Suprapubic skin (tissue), 4 donors: ENCODE measurements at regions not wholly inside any gene's neighbourhood (a gene's known extent, or its start where the extent isn't known, plus 50 kb on each side); places are given as distances from the start of the nearest gene placed in this dataset.

Experiments
- DNase-seq, 2 donors: peaks; one replicate each; pipeline ENCODE4 v3.0.0-alpha.2; 2019; ENCODE audit warnings: low spot score in 2 of 2
- H3K27ac ChIP-seq: fragments of 200-600 bp; sonication (generic); one replicate; pipeline ENCODE4 v1.5.1; 2019
- H3K27me3 ChIP-seq: fragments of 200-600 bp; sonication (generic); one replicate; pipeline ENCODE4 v1.5.1; 2019
- H3K36me3 ChIP-seq: fragments of 200-600 bp; sonication (generic); one replicate; pipeline ENCODE4 v1.5.1; 2019
- H3K4me1 ChIP-seq: fragments of 200-600 bp; sonication (generic); one replicate; pipeline ENCODE4 v1.5.1; 2019
- H3K4me3 ChIP-seq: fragments of 200-600 bp; sonication (generic); one replicate; pipeline ENCODE4 v1.5.1; 2019; ENCODE audit warnings: mild to moderate bottlenecking
- H3K9me3 ChIP-seq: fragments of 200-600 bp; sonication (generic); one replicate; pipeline ENCODE4 v1.5.1; 2019
- EP300 ChIP-seq: sonication (generic); formaldehyde crosslinking; IDR thresholded peaks from one replicate; pipeline ENCODE4 v1.6.1; 2017; ENCODE audit warnings: antibody characterized with exemption
- POLR2A ChIP-seq, 2 donors: fragments of 450-650 bp; IDR thresholded peaks; one replicate each; pipeline ENCODE4 v1.6.1; 2017; ENCODE audit warnings: antibody characterized with exemption in 2 of 2, mild to moderate bottlenecking in 2 of 2, moderate library complexity in 2 of 2
- POLR2AphosphoS5 ChIP-seq, 3 donors: sonication (generic); formaldehyde crosslinking; IDR thresholded peaks; one replicate each; pipeline ENCODE4 v1.6.1; 2017; ENCODE audit warnings: antibody characterized with exemption in 3 of 3
- WGBS: methylation state at CpG from one replicate; pipeline ENCODE4 v1.1.5; 2018; 5-methylcytosine and 5-hydroxymethylcytosine counted together
- TF ChIP-seq, protein P1 (sequence below), 2 donors: fragments of 200-600 bp in 1 of 2; fragments of 450-650 bp in 1 of 2; sonication (generic) in 1 of 2; IDR thresholded peaks; one replicate each; pipeline ENCODE4 v1.5.1; 2016 to 2019; ENCODE audit warnings: antibody characterized with exemption in 2 of 2, mild to moderate bottlenecking in 1 of 2, moderate library complexity in 1 of 2

DNA sequence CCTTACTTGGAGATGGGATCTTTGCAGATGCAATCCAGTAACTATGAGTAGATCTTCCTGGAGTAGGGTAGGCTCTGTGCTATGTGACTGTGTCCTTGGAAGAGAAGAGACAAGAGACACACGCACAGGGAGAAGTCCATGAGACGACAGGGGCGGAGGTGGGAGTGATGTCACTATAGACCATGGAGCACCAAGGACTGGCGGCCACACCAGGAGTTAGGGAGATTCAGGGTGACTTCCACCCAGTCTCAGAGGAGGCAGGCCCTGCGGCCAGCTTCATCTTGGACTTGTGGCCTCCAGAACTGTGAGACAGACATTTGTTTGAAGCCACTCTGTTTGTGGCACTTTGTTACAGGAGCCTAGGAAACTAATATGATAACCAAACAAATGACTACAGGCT, 177.8 kb downstream of the INHBB start:
- 91% methylated on average over 5 of the region's 5 CpGs for WGBS
- TF ChIP-seq, protein P1, sequence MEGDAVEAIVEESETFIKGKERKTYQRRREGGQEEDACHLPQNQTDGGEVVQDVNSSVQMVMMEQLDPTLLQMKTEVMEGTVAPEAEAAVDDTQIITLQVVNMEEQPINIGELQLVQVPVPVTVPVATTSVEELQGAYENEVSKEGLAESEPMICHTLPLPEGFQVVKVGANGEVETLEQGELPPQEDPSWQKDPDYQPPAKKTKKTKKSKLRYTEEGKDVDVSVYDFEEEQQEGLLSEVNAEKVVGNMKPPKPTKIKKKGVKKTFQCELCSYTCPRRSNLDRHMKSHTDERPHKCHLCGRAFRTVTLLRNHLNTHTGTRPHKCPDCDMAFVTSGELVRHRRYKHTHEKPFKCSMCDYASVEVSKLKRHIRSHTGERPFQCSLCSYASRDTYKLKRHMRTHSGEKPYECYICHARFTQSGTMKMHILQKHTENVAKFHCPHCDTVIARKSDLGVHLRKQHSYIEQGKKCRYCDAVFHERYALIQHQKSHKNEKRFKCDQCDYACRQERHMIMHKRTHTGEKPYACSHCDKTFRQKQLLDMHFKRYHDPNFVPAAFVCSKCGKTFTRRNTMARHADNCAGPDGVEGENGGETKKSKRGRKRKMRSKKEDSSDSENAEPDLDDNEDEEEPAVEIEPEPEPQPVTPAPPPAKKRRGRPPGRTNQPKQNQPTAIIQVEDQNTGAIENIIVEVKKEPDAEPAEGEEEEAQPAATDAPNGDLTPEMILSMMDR (IDR thresholded peaks at IDR 0.05): no peak
- H3K27me3 ChIP-seq: peaks cover 18% of the 10 kb centered on the region

DNA sequence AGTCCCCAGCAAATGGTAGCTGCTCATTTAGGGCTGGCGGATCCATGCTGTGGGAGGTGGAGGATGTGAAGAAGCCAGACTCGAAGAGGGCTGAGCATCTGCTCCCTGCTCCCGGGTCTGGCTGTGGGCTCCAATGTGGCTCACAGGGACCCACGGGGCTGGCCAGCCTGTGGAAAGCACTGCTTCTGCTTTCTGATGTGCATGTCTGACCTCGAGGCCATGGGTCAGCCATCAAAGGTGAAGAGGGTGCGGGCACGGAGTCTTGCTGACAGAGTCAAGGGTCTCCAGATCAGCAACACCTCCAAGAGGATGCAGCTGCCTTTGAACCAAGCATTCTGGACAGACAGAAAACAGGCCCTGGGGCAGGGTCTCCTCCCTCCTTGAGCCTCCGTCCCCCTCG, 178.2 kb downstream of the INHBB start:
- Histone ChIP-seq H3K27me3 (peaks cover 18% of the 10 kb centered on the region), H3K4me3 (no peak overlapping the region), H3K9me3 (no peaks in the 10 kb centered on the region), H3K4me1 (peaks cover 29% of the 10 kb centered on the region), H3K27ac (no peak overlapping the region), H3K36me3 (no peaks in the 10 kb centered on the region)
- TF ChIP-seq, protein P1 (IDR thresholded peaks at IDR 0.05): no peak
- TF ChIP-seq POLR2A (IDR thresholded peaks at IDR 0.05) (no peak), POLR2AphosphoS5 (IDR thresholded peaks at IDR 0.05) (no peak), EP300 (no peak)
- WGBS: 90% methylated on average over 9 of the region's 9 CpGs
- DNase-seq: no peak

More for the DNA sequence above, 177.8 kb downstream of the INHBB start:
- H3K27ac ChIP-seq: no peak overlapping the region
- H3K36me3 ChIP-seq: no peaks in the 10 kb centered on the region
- no peak for DNase-seq
- no peaks in the 10 kb centered on the region for H3K9me3 ChIP-seq
- H3K4me3 ChIP-seq: no peak overlapping the region
- peaks cover 29% of the 10 kb centered on the region for H3K4me1 ChIP-seq

- peaks cover 32% of the 10 kb centered on the region for H3K4me1 ChIP-seq
- H3K4me3 ChIP-seq: no peak overlapping the region
- H3K36me3 ChIP-seq: no peaks in the 10 kb centered on the region
- H3K9me3 ChIP-seq: no peaks in the 10 kb centered on the region
- no peak for TF ChIP-seq POLR2AphosphoS5 (IDR thresholded peaks at IDR 0.05)
- TF ChIP-seq, protein P1 (IDR thresholded peaks at IDR 0.05): no peak
- no peak for TF ChIP-seq EP300
- no peak for TF ChIP-seq POLR2A (IDR thresholded peaks at IDR 0.05)
- 53% methylated on average over 14 of the region's 18 CpGs for WGBS
- H3K27me3 ChIP-seq: peaks cover 18% of the 10 kb centered on the region
- DNase-seq: no peak
- H3K27ac ChIP-seq: peak overlapping the region; percentile 20
Observed at GRCh38 chr2:120525056-120526046, 179.4 kb downstream of the INHBB start.

DNA sequence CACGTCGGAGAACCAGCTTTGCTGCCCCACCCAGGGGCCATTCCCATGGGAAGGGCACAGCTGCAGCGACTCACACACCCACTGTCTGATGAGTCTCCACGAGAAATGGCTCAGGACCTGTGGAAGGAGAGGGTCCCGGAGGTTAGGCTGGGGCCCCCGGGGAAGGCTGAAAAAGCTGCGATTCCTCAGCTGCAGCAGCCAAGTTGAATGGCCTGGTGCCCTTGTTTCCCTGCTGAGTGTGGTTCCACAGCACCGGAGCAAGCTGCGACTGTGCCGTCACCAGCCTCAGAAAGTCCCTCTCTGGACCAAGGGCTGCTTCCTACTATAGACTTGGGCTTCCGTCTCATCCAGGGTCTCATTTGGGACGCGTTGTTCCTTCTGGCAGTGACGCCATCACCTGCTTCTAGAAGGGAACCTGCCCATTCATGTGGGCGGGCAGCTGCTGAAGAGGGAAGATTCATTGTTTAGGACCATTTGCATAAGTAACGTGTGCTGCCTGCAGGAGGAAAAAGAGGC, 180.2 kb downstream of the INHBB start:
- H3K27ac ChIP-seq: peak overlapping the region; percentile 20
- H3K36me3 ChIP-seq: no peaks in the 10 kb centered on the region
- H3K4me3 ChIP-seq: no peak overlapping the region
- no peak for DNase-seq
- no peaks in the 10 kb centered on the region for H3K9me3 ChIP-seq
- TF ChIP-seq, protein P1 (IDR thresholded peaks at IDR 0.05): no peak
- TF ChIP-seq POLR2A (IDR thresholded peaks at IDR 0.05) (no peak), POLR2AphosphoS5 (IDR thresholded peaks at IDR 0.05) (no peak), EP300 (no peak)
- peaks cover 32% of the 10 kb centered on the region for H3K4me1 ChIP-seq
- 65% methylated on average over 9 of the region's 16 CpGs for WGBS
- H3K27me3 ChIP-seq: peaks cover 18% of the 10 kb centered on the region
